Inferior parietal cortex (tissue), 1 donor: ENCODE measurements at regions not wholly inside any gene's neighbourhood (a gene's known extent, or its start where the extent isn't known, plus 50 kb on each side); places are given as distances from the start of the nearest gene placed in this dataset.
"Not testable (repeated sequence)": the region's sequence is repeated elsewhere in the genome, so short reads cannot be mapped to it uniquely, and the experiment has no call there.

Experiments used
- DNase-seq: peaks from one replicate; pipeline ENCODE4 v3.0.0-alpha.2; 2016; ENCODE audit errors: extremely low spot score

GRCh38 chr21:26331205-26331980 is 160.8 kb upstream of the APP start:
- DNase-seq: no peak

- DNase-seq: peak; percentile 11
Measured at GRCh38 chr21:26320596-26320995, 150.0 kb upstream of the APP start.

- DNase-seq: no peak
Measured at GRCh38 chr21:26307640-26308039, 137.1 kb upstream of the APP start.

GRCh38 chr21:26297851-26298250 is 127.3 kb upstream of the APP start:
- no peak for DNase-seq

- no peak for DNase-seq
Measured at GRCh38 chr21:26293141-26293946, 122.8 kb upstream of the APP start.

GRCh38 chr21:26288026-26288425 is 117.5 kb upstream of the APP start:
- DNase-seq: no peak

GRCh38 chr21:26284531-26284930 is 114.0 kb upstream of the APP start:
- no peak for DNase-seq

- DNase-seq: no peak
Measured at GRCh38 chr21:26282058-26282457, 111.5 kb upstream of the APP start.

GRCh38 chr21:26281506-26281905 is 110.9 kb upstream of the APP start:
- no peak for DNase-seq

- peak; percentile 12 for DNase-seq
Measured at GRCh38 chr21:26280775-26281174, 110.2 kb upstream of the APP start.

GRCh38 chr21:26280148-26280547 is 109.6 kb upstream of the APP start:
- no peak for DNase-seq

GRCh38 chr21:26275801-26276200 is 105.2 kb upstream of the APP start:
- DNase-seq: no peak

- DNase-seq: no peak
Measured at GRCh38 chr21:26273686-26274313, 103.2 kb upstream of the APP start.

GRCh38 chr21:26267389-26267788 is 96.8 kb upstream of the APP start:
- DNase-seq: no peak

- DNase-seq: no peak
Measured at GRCh38 chr21:26246073-26246472, 75.5 kb upstream of the APP start.

- no peak for DNase-seq
Measured at GRCh38 chr21:26245428-26245827, 74.9 kb upstream of the APP start.

GRCh38 chr21:26238646-26239045 is 68.1 kb upstream of the APP start:
- peak; percentile 6 for DNase-seq

GRCh38 chr21:26236281-26236680 is 65.7 kb upstream of the APP start:
- no peak for DNase-seq

GRCh38 chr21:26233297-26233696 is 62.7 kb upstream of the APP start:
- DNase-seq: not testable (repeated sequence)

- DNase-seq: not testable (repeated sequence)
Measured at GRCh38 chr21:26232491-26232890, 61.9 kb upstream of the APP start.

GRCh38 chr21:26227130-26227529 is 56.6 kb upstream of the APP start:
- no peak for DNase-seq

- no peak for DNase-seq
Measured at GRCh38 chr21:26226724-26227123, 56.2 kb upstream of the APP start.

- DNase-seq: no peak
Measured at GRCh38 chr21:26225046-26225445, 54.5 kb upstream of the APP start.
